ENCODE measurements at regions not wholly inside any gene's neighbourhood (a gene's known extent, or its start where the extent isn't known, plus 50 kb on each side); places are given as distances from the start of the nearest gene placed in this dataset.

DNA sequence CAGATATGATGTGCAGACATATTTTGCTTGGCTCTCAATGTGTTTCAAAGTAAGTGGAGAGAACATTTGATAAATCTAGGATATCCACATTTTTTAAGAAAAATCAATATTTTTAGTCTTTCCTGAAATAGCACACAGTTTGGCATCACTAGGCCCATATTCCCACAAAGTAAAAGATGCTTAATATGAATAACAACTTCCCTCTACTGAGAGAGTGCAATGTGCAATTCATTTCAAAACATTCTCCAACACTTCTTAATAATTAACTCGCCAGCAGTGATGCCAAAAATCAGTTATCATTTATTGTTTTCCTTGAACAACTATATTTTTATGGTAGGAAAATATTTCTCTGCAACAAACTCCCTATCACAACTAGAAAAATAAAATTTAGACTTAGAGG, 800.2 kb upstream of the MBL2 start:
- FAIRE-seq: no peak
- no peaks in the 10 kb centered on the region for H3K27me3 ChIP-seq (ENCODE audit: control insufficient read depth, extremely low read depth, insufficient read depth, low read length)
- no peaks in the 10 kb centered on the region for H3K36me3 ChIP-seq (ENCODE audit: control insufficient read depth in 2 of 2, extremely low read depth in 1 of 2, insufficient read depth in 2 of 2, low read length in 2 of 2)
- no peaks in the 10 kb centered on the region for H3K9me1 ChIP-seq (ENCODE audit: control insufficient read depth, extremely low read depth, insufficient read depth, low read length)
- H3K4me2 ChIP-seq (ENCODE audit: control insufficient read depth, extremely low read depth, insufficient read depth, low read depth, low read length): no peak overlapping the region
- H3K4me3 ChIP-seq (ENCODE audit: control insufficient read depth in 2 of 3, extremely low read depth in 1 of 3, insufficient read depth in 2 of 3, low read depth in 1 of 3, low read length in 3 of 3): no peak overlapping the region
- no peaks in the 10 kb centered on the region for H3K9me3 ChIP-seq (ENCODE audit: control insufficient read depth, low read depth, low read length)
- no peak overlapping the region for H3K27ac ChIP-seq (ENCODE audit: control insufficient read depth, insufficient read depth, low read length)
- no peak overlapping the region for H2AFZ ChIP-seq (ENCODE audit: control insufficient read depth, low read length)
- no peak for DNase-seq (ENCODE audit: low read depth, low spot score)
- TF ChIP-seq, protein P1, sequence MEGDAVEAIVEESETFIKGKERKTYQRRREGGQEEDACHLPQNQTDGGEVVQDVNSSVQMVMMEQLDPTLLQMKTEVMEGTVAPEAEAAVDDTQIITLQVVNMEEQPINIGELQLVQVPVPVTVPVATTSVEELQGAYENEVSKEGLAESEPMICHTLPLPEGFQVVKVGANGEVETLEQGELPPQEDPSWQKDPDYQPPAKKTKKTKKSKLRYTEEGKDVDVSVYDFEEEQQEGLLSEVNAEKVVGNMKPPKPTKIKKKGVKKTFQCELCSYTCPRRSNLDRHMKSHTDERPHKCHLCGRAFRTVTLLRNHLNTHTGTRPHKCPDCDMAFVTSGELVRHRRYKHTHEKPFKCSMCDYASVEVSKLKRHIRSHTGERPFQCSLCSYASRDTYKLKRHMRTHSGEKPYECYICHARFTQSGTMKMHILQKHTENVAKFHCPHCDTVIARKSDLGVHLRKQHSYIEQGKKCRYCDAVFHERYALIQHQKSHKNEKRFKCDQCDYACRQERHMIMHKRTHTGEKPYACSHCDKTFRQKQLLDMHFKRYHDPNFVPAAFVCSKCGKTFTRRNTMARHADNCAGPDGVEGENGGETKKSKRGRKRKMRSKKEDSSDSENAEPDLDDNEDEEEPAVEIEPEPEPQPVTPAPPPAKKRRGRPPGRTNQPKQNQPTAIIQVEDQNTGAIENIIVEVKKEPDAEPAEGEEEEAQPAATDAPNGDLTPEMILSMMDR (optimal IDR thresholded peaks at IDR 0.05 in 1 of 3, IDR thresholded peaks at IDR 0.05 in 1 of 3, conservative IDR thresholded peaks at IDR 0.05 in 1 of 3; ENCODE audit: extremely low read depth in 1 of 3, insufficient read depth in 2 of 3, low read length in 3 of 3): no peak
- no peak for TF ChIP-seq EZH2 (IDR thresholded peaks at IDR 0.05; ENCODE audit: low read length)
- H3K9ac ChIP-seq (ENCODE audit: control insufficient read depth, extremely low read depth, insufficient read depth, low read length): no peak overlapping the region
- no peaks in the 10 kb centered on the region for H3K79me2 ChIP-seq (ENCODE audit: control insufficient read depth, insufficient read depth, low read length)
- H3K4me1 ChIP-seq (ENCODE audit: control insufficient read depth, extremely low read depth, insufficient read depth, low read length): no peaks in the 10 kb centered on the region
- dilution Hi-C loops (cut with MboI; ENCODE audit: extremely low pct_ligation_motif_present, low sequenced_read_pairs): no loop called here
- no peaks in the 10 kb centered on the region for H4K20me1 ChIP-seq (ENCODE audit: control insufficient read depth, extremely low read depth, insufficient read depth, low read length)

DNA sequence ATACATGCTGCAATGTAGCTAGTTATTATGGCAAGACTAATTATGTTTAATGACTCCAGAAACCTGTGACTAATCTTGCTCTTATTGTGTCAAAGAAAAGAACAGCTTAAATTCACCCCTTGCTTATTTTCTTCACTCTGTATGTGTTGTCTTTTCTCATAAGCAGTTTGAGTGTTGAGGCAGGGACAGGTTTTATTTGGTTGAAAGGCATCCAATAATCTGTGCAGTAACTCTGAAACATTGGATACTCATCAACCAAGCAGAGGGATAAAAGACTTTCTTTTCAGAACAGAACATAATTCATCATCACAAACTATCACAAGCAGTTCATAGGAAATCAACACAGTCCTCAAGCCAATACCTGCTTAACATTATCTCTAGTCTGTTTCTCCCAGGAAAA, 797.6 kb upstream of the MBL2 start:
- Histone ChIP-seq H2AFZ (ENCODE audit: control insufficient read depth, low read length) (no peak overlapping the region), H3K27me3 (ENCODE audit: control insufficient read depth, extremely low read depth, insufficient read depth, low read length) (no peaks in the 10 kb centered on the region), H3K9me3 (ENCODE audit: control insufficient read depth, low read depth, low read length) (no peaks in the 10 kb centered on the region), H3K4me3 (ENCODE audit: control insufficient read depth in 2 of 3, extremely low read depth in 1 of 3, insufficient read depth in 2 of 3, low read depth in 1 of 3, low read length in 3 of 3) (no peak overlapping the region), H3K4me2 (ENCODE audit: control insufficient read depth, extremely low read depth, insufficient read depth, low read depth, low read length) (no peak overlapping the region), H4K20me1 (ENCODE audit: control insufficient read depth, extremely low read depth, insufficient read depth, low read length) (no peaks in the 10 kb centered on the region), H3K4me1 (ENCODE audit: control insufficient read depth, extremely low read depth, insufficient read depth, low read length) (no peaks in the 10 kb centered on the region), H3K27ac (ENCODE audit: control insufficient read depth, insufficient read depth, low read length) (no peak overlapping the region), H3K9ac (ENCODE audit: control insufficient read depth, extremely low read depth, insufficient read depth, low read length) (no peak overlapping the region), H3K36me3 (ENCODE audit: control insufficient read depth in 2 of 2, extremely low read depth in 1 of 2, insufficient read depth in 2 of 2, low read length in 2 of 2) (no peaks in the 10 kb centered on the region), H3K9me1 (ENCODE audit: control insufficient read depth, extremely low read depth, insufficient read depth, low read length) (no peaks in the 10 kb centered on the region), H3K79me2 (ENCODE audit: control insufficient read depth, insufficient read depth, low read length) (no peaks in the 10 kb centered on the region)
- TF ChIP-seq EZH2 (IDR thresholded peaks at IDR 0.05; ENCODE audit: low read length): no peak
- TF ChIP-seq, protein P1 (optimal IDR thresholded peaks at IDR 0.05 in 1 of 3, IDR thresholded peaks at IDR 0.05 in 1 of 3, conservative IDR thresholded peaks at IDR 0.05 in 1 of 3; ENCODE audit: extremely low read depth in 1 of 3, insufficient read depth in 2 of 3, low read length in 3 of 3): no peak
- dilution Hi-C loops (cut with MboI; ENCODE audit: extremely low pct_ligation_motif_present, low sequenced_read_pairs): no loop called here
- FAIRE-seq: no peak
- no peak for DNase-seq (ENCODE audit: low read depth, low spot score)
